H1 (cell line): ENCODE measurements at regions not wholly inside any gene's neighbourhood (a gene's known extent, or its start where the extent isn't known, plus 50 kb on each side); places are given as distances from the start of the nearest gene placed in this dataset.

ENCODE experiments used
- CREB1 ChIP-seq: IDR thresholded peaks from 2 replicates; pipeline ENCODE4 v1.6.1; 2012; ENCODE audit warnings: inconsistent platforms
- EP300 ChIP-seq, 2 experiments: IDR thresholded peaks; 1 replicate in 1 of 2; 2 replicates in 1 of 2; pipeline ENCODE4 v1.6.1; 2011 to 2012; ENCODE audit warnings: low read depth in 2 of 2, low read length in 2 of 2, mild to moderate bottlenecking in 2 of 2, borderline replicate concordance in 1 of 2, inconsistent platforms in 1 of 2, moderate library complexity in 1 of 2
- EZH2 ChIP-seq: fragments of 200-600 bp; sonication (generic); IDR thresholded peaks from 2 replicates; pipeline ENCODE4 v1.7.1; 2012; ENCODE audit warnings: low read depth, mild to moderate bottlenecking, moderate library complexity, low read length, inconsistent platforms; ENCODE audit not compliant: severe bottlenecking
- HDAC2 ChIP-seq, 2 experiments: fragments of 300-600 bp in 1 of 2; sonication (generic) in 1 of 2; IDR thresholded peaks; 2 replicates each; pipeline ENCODE4 v1.6.1; 2011 to 2012; ENCODE audit warnings: low read depth in 2 of 2, low read length in 2 of 2, mild to moderate bottlenecking in 2 of 2, moderate library complexity in 2 of 2, borderline replicate concordance in 1 of 2, inconsistent platforms in 1 of 2
- KDM1A ChIP-seq: fragments of 200-600, 300-600 bp; sonication (generic); IDR thresholded peaks from 2 replicates; pipeline ENCODE4 v1.7.1; 2016; ENCODE audit warnings: mild to moderate bottlenecking, low read length, borderline replicate concordance
- POLR2A ChIP-seq, 2 experiments: IDR thresholded peaks; 1 replicate in 1 of 2; 2 replicates in 1 of 2; pipeline ENCODE4 v1.6.1; 2011; ENCODE audit warnings: low read depth in 2 of 2, low read length in 2 of 2, mild to moderate bottlenecking in 2 of 2; ENCODE audit errors: control extremely low read depth in 1 of 2
- POLR2AphosphoS5 ChIP-seq: IDR thresholded peaks from 2 replicates; pipeline ENCODE4 v1.6.1; 2011; ENCODE audit warnings: low read depth, low read length
- RBBP5 ChIP-seq: IDR thresholded peaks from 2 replicates; pipeline ENCODE4 v1.7.1; 2012; ENCODE audit warnings: low read depth, mild to moderate bottlenecking, inconsistent platforms, low read length, moderate library complexity, borderline replicate concordance
- SIN3A ChIP-seq, 2 experiments: IDR thresholded peaks in 1 of 2; conservative IDR thresholded peaks in 1 of 2; 2 replicates each; pipeline ENCODE4 v1.6.1; 2011 to 2012; ENCODE audit warnings: low read length in 2 of 2, improper control_type of control experiment in 1 of 2, low read depth in 1 of 2, mild to moderate bottlenecking in 1 of 2
- TEAD4 ChIP-seq: IDR thresholded peaks from 2 replicates; pipeline ENCODE4 v1.6.1; 2012; ENCODE audit warnings: low read depth, low read length, inconsistent platforms, mixed read lengths
- TF ChIP-seq, protein P1 (sequence below), 3 experiments: IDR thresholded peaks; 1 replicate in 2 of 3; 2 replicates in 1 of 3; pipeline versions ENCODE4 v1.5.1 to v1.6.1; 2011; ENCODE audit warnings: low read length in 3 of 3, mild to moderate bottlenecking in 3 of 3, inconsistent platforms in 2 of 3, low read depth in 1 of 3, moderate library complexity in 1 of 3; ENCODE audit not compliant: insufficient read depth in 1 of 3; ENCODE audit errors: control extremely low read depth in 1 of 3
- TF ChIP-seq, protein P2 (sequence below): IDR thresholded peaks from 2 replicates; pipeline ENCODE4 v1.6.1; 2011; ENCODE audit warnings: low read length, improper control_type of control experiment

DNA sequence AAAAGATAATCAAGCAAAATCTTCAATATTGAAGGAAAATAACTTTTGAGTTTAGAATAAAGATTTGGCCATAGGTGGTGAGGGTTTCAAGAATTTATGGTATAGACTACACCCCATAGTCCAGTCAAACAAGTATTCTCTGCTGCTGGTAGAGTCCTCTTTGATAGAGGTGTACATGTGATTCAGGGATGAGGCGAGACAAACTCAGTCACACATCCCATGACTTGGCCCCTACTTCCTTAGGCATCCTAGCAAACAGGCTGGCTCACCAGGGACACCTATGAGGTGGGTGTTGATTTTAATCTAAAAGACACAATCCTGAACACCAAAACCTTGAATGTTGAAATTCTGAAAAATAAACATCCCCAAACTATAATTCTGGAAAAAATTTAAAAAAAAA, 78.1 kb upstream of the SLC25A13 start:
- no peak for TF ChIP-seq POLR2A (IDR thresholded peaks at IDR 0.05; ENCODE audit: control extremely low read depth in 1 of 2, low read depth in 2 of 2, low read length in 2 of 2)
- TF ChIP-seq CREB1 = no peak
- no peak for TF ChIP-seq TEAD4
- no peak for TF ChIP-seq SIN3A (conservative IDR thresholded peaks at IDR 0.05 in 1 of 2, IDR thresholded peaks at IDR 0.05 in 1 of 2; ENCODE audit: low read depth in 1 of 2, low read length in 2 of 2)
- no peak for TF ChIP-seq EZH2
- TF ChIP-seq, protein P1, sequence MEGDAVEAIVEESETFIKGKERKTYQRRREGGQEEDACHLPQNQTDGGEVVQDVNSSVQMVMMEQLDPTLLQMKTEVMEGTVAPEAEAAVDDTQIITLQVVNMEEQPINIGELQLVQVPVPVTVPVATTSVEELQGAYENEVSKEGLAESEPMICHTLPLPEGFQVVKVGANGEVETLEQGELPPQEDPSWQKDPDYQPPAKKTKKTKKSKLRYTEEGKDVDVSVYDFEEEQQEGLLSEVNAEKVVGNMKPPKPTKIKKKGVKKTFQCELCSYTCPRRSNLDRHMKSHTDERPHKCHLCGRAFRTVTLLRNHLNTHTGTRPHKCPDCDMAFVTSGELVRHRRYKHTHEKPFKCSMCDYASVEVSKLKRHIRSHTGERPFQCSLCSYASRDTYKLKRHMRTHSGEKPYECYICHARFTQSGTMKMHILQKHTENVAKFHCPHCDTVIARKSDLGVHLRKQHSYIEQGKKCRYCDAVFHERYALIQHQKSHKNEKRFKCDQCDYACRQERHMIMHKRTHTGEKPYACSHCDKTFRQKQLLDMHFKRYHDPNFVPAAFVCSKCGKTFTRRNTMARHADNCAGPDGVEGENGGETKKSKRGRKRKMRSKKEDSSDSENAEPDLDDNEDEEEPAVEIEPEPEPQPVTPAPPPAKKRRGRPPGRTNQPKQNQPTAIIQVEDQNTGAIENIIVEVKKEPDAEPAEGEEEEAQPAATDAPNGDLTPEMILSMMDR (IDR thresholded peaks at IDR 0.05; ENCODE audit: control extremely low read depth in 1 of 3, insufficient read depth in 1 of 3, low read depth in 1 of 3, low read length in 3 of 3) = no peak
- no peak for TF ChIP-seq POLR2AphosphoS5
- TF ChIP-seq, protein P2, sequence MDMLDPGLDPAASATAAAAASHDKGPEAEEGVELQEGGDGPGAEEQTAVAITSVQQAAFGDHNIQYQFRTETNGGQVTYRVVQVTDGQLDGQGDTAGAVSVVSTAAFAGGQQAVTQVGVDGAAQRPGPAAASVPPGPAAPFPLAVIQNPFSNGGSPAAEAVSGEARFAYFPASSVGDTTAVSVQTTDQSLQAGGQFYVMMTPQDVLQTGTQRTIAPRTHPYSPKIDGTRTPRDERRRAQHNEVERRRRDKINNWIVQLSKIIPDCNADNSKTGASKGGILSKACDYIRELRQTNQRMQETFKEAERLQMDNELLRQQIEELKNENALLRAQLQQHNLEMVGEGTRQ = no peak
- TF ChIP-seq EP300 (IDR thresholded peaks at IDR 0.05; ENCODE audit: borderline replicate concordance in 1 of 2, low read depth in 2 of 2, low read length in 2 of 2) = no peak
- no peak for TF ChIP-seq HDAC2 (IDR thresholded peaks at IDR 0.05; ENCODE audit: borderline replicate concordance in 1 of 2, low read depth in 2 of 2, low read length in 2 of 2)
- TF ChIP-seq KDM1A = no peak
- TF ChIP-seq RBBP5 = no peak
